Loucy (cell line): ENCODE measurements at regions not wholly inside any gene's neighbourhood (a gene's known extent, or its start where the extent isn't known, plus 50 kb on each side); places are given as distances from the start of the nearest gene placed in this dataset.

ENCODE experiments used
- EZH2phosphoT487 ChIP-seq: fragments of 200-600 bp; IDR thresholded peaks from 2 replicates; pipeline ENCODE4 v1.6.1; 2018; ENCODE audit warnings: antibody characterized with exemption, mild to moderate bottlenecking, moderate library complexity, borderline replicate concordance
- TF ChIP-seq, protein P1 (sequence below): fragments of 200-600 bp; sonication (generic); conservative IDR thresholded peaks from 2 replicates; pipeline ENCODE4 v1.5.1; 2014; ENCODE audit warnings: mild to moderate bottlenecking, antibody characterized with exemption, low read length

DNA sequence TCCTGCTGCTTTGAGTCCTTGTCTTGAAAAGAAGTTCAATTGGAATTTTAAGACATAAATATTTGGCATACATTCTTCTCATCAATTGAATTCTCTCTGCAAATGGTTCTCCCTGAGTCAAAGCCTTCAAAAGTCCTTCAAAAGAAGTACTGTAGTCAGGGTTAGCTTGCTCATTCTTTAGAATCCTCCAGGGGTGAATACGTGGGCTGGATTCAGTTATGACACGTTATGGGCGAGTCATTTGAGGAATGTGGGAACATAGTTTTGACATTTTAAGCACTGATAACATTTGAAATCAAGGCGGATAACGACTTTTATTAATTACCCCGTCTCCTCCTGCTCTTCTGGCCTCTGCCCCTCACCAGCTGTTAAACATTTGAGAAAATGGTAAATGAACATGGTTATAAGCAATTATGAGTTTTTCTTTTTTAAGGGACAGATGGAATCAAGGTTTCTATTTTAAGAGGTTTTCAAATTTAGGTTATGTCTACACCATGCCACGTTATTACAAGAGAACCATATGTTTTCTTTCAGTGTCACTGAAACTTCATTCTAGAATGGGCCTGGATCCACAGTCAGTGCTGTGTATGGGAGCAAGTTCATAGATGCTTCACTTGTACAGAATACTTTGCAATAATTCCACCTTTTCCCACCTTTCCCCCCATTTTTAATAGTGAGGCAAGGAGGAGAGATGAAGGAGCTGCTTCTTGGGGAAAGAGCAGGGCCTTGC, 273.1 kb downstream of the TSN start:
- TF ChIP-seq, protein P1, sequence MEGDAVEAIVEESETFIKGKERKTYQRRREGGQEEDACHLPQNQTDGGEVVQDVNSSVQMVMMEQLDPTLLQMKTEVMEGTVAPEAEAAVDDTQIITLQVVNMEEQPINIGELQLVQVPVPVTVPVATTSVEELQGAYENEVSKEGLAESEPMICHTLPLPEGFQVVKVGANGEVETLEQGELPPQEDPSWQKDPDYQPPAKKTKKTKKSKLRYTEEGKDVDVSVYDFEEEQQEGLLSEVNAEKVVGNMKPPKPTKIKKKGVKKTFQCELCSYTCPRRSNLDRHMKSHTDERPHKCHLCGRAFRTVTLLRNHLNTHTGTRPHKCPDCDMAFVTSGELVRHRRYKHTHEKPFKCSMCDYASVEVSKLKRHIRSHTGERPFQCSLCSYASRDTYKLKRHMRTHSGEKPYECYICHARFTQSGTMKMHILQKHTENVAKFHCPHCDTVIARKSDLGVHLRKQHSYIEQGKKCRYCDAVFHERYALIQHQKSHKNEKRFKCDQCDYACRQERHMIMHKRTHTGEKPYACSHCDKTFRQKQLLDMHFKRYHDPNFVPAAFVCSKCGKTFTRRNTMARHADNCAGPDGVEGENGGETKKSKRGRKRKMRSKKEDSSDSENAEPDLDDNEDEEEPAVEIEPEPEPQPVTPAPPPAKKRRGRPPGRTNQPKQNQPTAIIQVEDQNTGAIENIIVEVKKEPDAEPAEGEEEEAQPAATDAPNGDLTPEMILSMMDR, result no peak
- TF ChIP-seq EZH2phosphoT487, result no peak
